H1 (cell line): ENCODE measurements at regions not wholly inside any gene's neighbourhood (a gene's known extent, or its start where the extent isn't known, plus 50 kb on each side); places are given as distances from the start of the nearest gene placed in this dataset.

Experiments used
- CTCF ChIA-PET: fragments of 300-600 bp; sonication (Branson Sonifier 250); formaldehyde crosslinking; loops from one replicate; lab custom pipeline; 2021; ENCODE audit not compliant: partially characterized antibody; lab: Charles Lee
- POLR2A ChIA-PET: fragments of 300-600 bp; sonication (Branson Sonifier 250); formaldehyde crosslinking; loops from one replicate; lab custom pipeline; 2021; ENCODE audit warnings: inconsistent platforms; ENCODE audit not compliant: partially characterized antibody; lab: Charles Lee
- DNase-seq, 2 experiments: peaks; one replicate each; pipeline versions ENCODE4 v3.0.0 to v3.0.0-alpha.2; 2010 to 2022; ENCODE audit warnings: low spot score in 2 of 2, low read depth in 1 of 2, mixed read lengths in 1 of 2
- FAIRE-seq: peaks from 2 replicates; lab custom pipeline; 2011; peaks lifted over from hg19 to GRCh38; lab: Jason Lieb, UNC
- H2AFZ ChIP-seq: 2 replicates; pipeline ENCODE4 v1.8.1; 2012; ENCODE audit warnings: low read length, inconsistent platforms
- H2AK5ac ChIP-seq: 2 replicates; pipeline ENCODE4 v1.6.1; 2013; ENCODE audit warnings: low read depth, low read length
- H2BK120ac ChIP-seq: replicated peaks from 2 replicates; pipeline ENCODE3; 2013; ENCODE audit warnings: low read depth, low read length, inconsistent platforms
- H2BK12ac ChIP-seq: 2 replicates; pipeline ENCODE4 v1.6.1; 2013; ENCODE audit warnings: low read depth, low read length
- H2BK15ac ChIP-seq: 2 replicates; pipeline ENCODE4 v1.6.1; 2013; ENCODE audit warnings: low read length
- H2BK20ac ChIP-seq: 2 replicates; pipeline ENCODE4 v1.6.1; 2013; ENCODE audit warnings: low read length
- H2BK5ac ChIP-seq: 2 replicates; pipeline ENCODE4 v1.6.1; 2013; ENCODE audit warnings: low read depth, low read length
- H3K14ac ChIP-seq: 2 replicates; pipeline ENCODE4 v1.6.1; 2013; ENCODE audit warnings: inconsistent platforms; ENCODE audit not compliant: insufficient read length
- H3K18ac ChIP-seq: 2 replicates; pipeline ENCODE4 v1.6.1; 2013; ENCODE audit warnings: low read length; ENCODE audit errors: extremely low read depth
- H3K23ac ChIP-seq: 2 replicates; pipeline ENCODE4 v1.6.1; 2013; ENCODE audit warnings: inconsistent platforms; ENCODE audit not compliant: insufficient read length
- H3K23me2 ChIP-seq: 2 replicates; pipeline ENCODE4 v1.6.1; 2013; ENCODE audit warnings: low read depth, low read length
- H3K27ac ChIP-seq: 2 replicates; pipeline ENCODE4 v1.6.1; 2011; ENCODE audit warnings: low read depth, low read length, inconsistent platforms
- H3K27me3 ChIP-seq, 4 experiments: replicated peaks in 1 of 4; 1 replicate in 1 of 4; 2 replicates in 3 of 4; pipeline versions ENCODE4 v1.6.1 to v1.8.1; 2011 to 2013; ENCODE audit warnings: low read length in 3 of 4, mild to moderate bottlenecking in 3 of 4, inconsistent platforms in 2 of 4, mixed read lengths in 2 of 4, moderate library complexity in 1 of 4; ENCODE audit not compliant: control insufficient read depth in 3 of 4, insufficient read depth in 3 of 4; ENCODE audit errors: extremely low read depth in 1 of 4
- H3K36me3 ChIP-seq, 4 experiments: 2 replicates each; pipeline versions ENCODE4 v1.6.1 to v1.8.1; 2011 to 2013; ENCODE audit warnings: mild to moderate bottlenecking in 4 of 4, low read length in 3 of 4, moderate library complexity in 2 of 4, control low read depth in 1 of 4, inconsistent platforms in 1 of 4; ENCODE audit not compliant: insufficient read depth in 4 of 4, control insufficient read depth in 2 of 4
- H3K4ac ChIP-seq: replicated peaks from 2 replicates; pipeline ENCODE3; 2013; ENCODE audit warnings: low read length, low read depth, mixed read lengths, inconsistent platforms; ENCODE audit not compliant: insufficient read length
- H3K4me1 ChIP-seq, 4 experiments: replicated peaks in 1 of 4; 1 replicate in 1 of 4; 2 replicates in 3 of 4; pipeline versions ENCODE4 v1.6.1 to v1.8.1; 2011 to 2013; ENCODE audit warnings: low read length in 3 of 4, inconsistent platforms in 2 of 4, mixed read lengths in 1 of 4; ENCODE audit not compliant: insufficient read depth in 4 of 4, control insufficient read depth in 3 of 4
- H3K4me2 ChIP-seq, 2 experiments: 2 replicates each; pipeline versions ENCODE4 v1.6.1 to v1.8.1; 2011 to 2013; ENCODE audit warnings: low read depth in 2 of 2, low read length in 2 of 2, control low read depth in 1 of 2, inconsistent platforms in 1 of 2, mild to moderate bottlenecking in 1 of 2; ENCODE audit not compliant: insufficient read depth in 1 of 2
- H3K4me3 ChIP-seq, 4 experiments: fragments of 200-600, 300-600 bp in 1 of 4; sonication (generic), shearing (Covaris generic), sonication (Bioruptor Twin) in 1 of 4; 2 replicates each; pipeline versions ENCODE4 v1.5.1 to v1.8.1; 2011 to 2016; ENCODE audit warnings: low read length in 4 of 4, low read depth in 3 of 4, control low read depth in 2 of 4, inconsistent platforms in 2 of 4, mild to moderate bottlenecking in 2 of 4, mixed read lengths in 1 of 4, moderate library complexity in 1 of 4; ENCODE audit not compliant: insufficient read depth in 2 of 4; ENCODE audit errors: extremely low read depth in 1 of 4
- H3K56ac ChIP-seq: replicated peaks from 2 replicates; pipeline ENCODE3; 2013; ENCODE audit warnings: low read depth, mild to moderate bottlenecking, mixed read lengths, low read length, inconsistent platforms; ENCODE audit not compliant: insufficient read length
- H3K79me1 ChIP-seq: 2 replicates; pipeline ENCODE4 v1.6.1; 2013; ENCODE audit warnings: low read depth, low read length, control low read depth
- H3K79me2 ChIP-seq, 2 experiments: 2 replicates each; pipeline versions ENCODE4 v1.6.1 to v1.8.1; 2012 to 2013; ENCODE audit warnings: low read length in 2 of 2, mild to moderate bottlenecking in 2 of 2, inconsistent platforms in 1 of 2; ENCODE audit not compliant: insufficient read depth in 2 of 2, control insufficient read depth in 1 of 2
- H3K9ac ChIP-seq, 4 experiments: replicated peaks in 1 of 4; 1 replicate in 1 of 4; 2 replicates in 3 of 4; pipeline versions ENCODE4 v1.6.1 to v1.8.1; 2011 to 2013; ENCODE audit warnings: low read depth in 3 of 4, low read length in 3 of 4, control low read depth in 2 of 4, mild to moderate bottlenecking in 2 of 4, moderate library complexity in 2 of 4, inconsistent platforms in 1 of 4; ENCODE audit errors: extremely low read depth in 1 of 4
- H3K9me3 ChIP-seq, 2 experiments: 2 replicates each; pipeline versions ENCODE4 v1.6.1 to v1.8.1; 2012 to 2013; ENCODE audit warnings: mild to moderate bottlenecking in 2 of 2, moderate library complexity in 2 of 2, control low read depth in 1 of 2, inconsistent platforms in 1 of 2, low read depth in 1 of 2, low read length in 1 of 2, mixed read lengths in 1 of 2; ENCODE audit not compliant: insufficient read depth in 2 of 2
- H4K20me1 ChIP-seq, 2 experiments: replicated peaks in 1 of 2; 2 replicates each; pipeline versions ENCODE3 to v1.8.1; 2011 to 2013; ENCODE audit warnings: inconsistent platforms in 2 of 2, low read length in 2 of 2, mild to moderate bottlenecking in 1 of 2; ENCODE audit not compliant: insufficient read depth in 2 of 2, control insufficient read depth in 1 of 2
- H4K5ac ChIP-seq: 2 replicates; pipeline ENCODE4 v1.6.1; 2013; ENCODE audit warnings: low read length, low read depth, mixed read lengths, inconsistent platforms; ENCODE audit not compliant: insufficient read length
- H4K8ac ChIP-seq: 2 replicates; pipeline ENCODE4 v1.8.0; 2013; ENCODE audit warnings: mild to moderate bottlenecking, moderate library complexity, low read length, inconsistent platforms; ENCODE audit not compliant: insufficient read depth; ENCODE audit errors: extremely low read depth
- H4K91ac ChIP-seq: replicated peaks from 2 replicates; pipeline ENCODE3; 2013; ENCODE audit warnings: low read length, mixed read lengths, inconsistent platforms; ENCODE audit not compliant: insufficient read length
- ASH2L ChIP-seq: fragments of 200-600, 300-600 bp; sonication (generic); IDR thresholded peaks from one replicate; pipeline ENCODE4 v1.7.1; 2017; ENCODE audit warnings: low read length
- CBX5 ChIP-seq: fragments of 300-800, 300-1000 bp; sonication (generic); IDR thresholded peaks from 2 replicates; pipeline ENCODE4 v1.7.1; 2016; ENCODE audit warnings: antibody characterized with exemption, low read length, low read depth
- JUN ChIP-seq: IDR thresholded peaks from 2 replicates; pipeline ENCODE4 v1.6.1; 2011; ENCODE audit warnings: low read depth, mild to moderate bottlenecking, improper control_type of control experiment, low read length
- MAFK ChIP-seq: IDR thresholded peaks from 2 replicates; pipeline ENCODE4 v1.6.1; 2012; ENCODE audit warnings: low read depth, mild to moderate bottlenecking, improper control_type of control experiment, low read length
- NRF1 ChIP-seq: IDR thresholded peaks from 2 replicates; pipeline ENCODE4 v1.6.1; 2011; ENCODE audit warnings: mild to moderate bottlenecking, low read depth, low read length, improper control_type of control experiment
- POU5F1 ChIP-seq: IDR thresholded peaks from 2 replicates; pipeline ENCODE4 v1.6.1; 2011; ENCODE audit warnings: low read depth, mild to moderate bottlenecking, low read length, moderate library complexity
- RFX5 ChIP-seq: IDR thresholded peaks from 2 replicates; pipeline ENCODE4 v1.6.1; 2011; ENCODE audit warnings: low read depth, low read length, improper control_type of control experiment, borderline replicate concordance
- SIN3A ChIP-seq, 2 experiments: IDR thresholded peaks in 1 of 2; conservative IDR thresholded peaks in 1 of 2; 2 replicates each; pipeline ENCODE4 v1.6.1; 2011 to 2012; ENCODE audit warnings: low read length in 2 of 2, improper control_type of control experiment in 1 of 2, low read depth in 1 of 2, mild to moderate bottlenecking in 1 of 2
- SIRT6 ChIP-seq: IDR thresholded peaks from one replicate; pipeline ENCODE4 v1.7.1; 2012; ENCODE audit warnings: low read length, inconsistent platforms
- TEAD4 ChIP-seq: IDR thresholded peaks from 2 replicates; pipeline ENCODE4 v1.6.1; 2012; ENCODE audit warnings: low read depth, low read length, inconsistent platforms, mixed read lengths
- USF2 ChIP-seq: IDR thresholded peaks from 2 replicates; pipeline ENCODE4 v1.6.1; 2011; ENCODE audit warnings: low read length, improper control_type of control experiment
- WGBS, 2 experiments: shearing (Covaris generic) in 1 of 2; methylation state at CpG; one replicate each; pipeline versions ENCODE4 v1.1.6 to v1.1.7; 2013 to 2015; ENCODE audit warnings: low lambda C conversion rate in 2 of 2, mixed read lengths in 2 of 2, inconsistent platforms in 1 of 2, low coverage in 1 of 2, missing lambda C conversion rate in 1 of 2; ENCODE audit not compliant: insufficient replicate concordance in 2 of 2, insufficient coverage in 1 of 2, insufficient read length in 1 of 2; ENCODE audit errors: extremely low coverage in 1 of 2, missing lambda C conversion rate in 1 of 2; 5-methylcytosine and 5-hydroxymethylcytosine counted together

- FAIRE-seq: peak; percentile 71
- H3K27ac ChIP-seq: no peak overlapping the region
- WGBS, 2 experiments: 3% methylated on average over 33 of the region's 33 CpGs; no CpG with 5 or more reads in 1 of the 2 experiments
- TF ChIP-seq CBX5 (no peak), TEAD4 (peak; percentile 68), RFX5 (no peak), POU5F1 (no peak), ASH2L (no peak), SIN3A (conservative IDR thresholded peaks at IDR 0.05 in 1 of 2, IDR thresholded peaks at IDR 0.05 in 1 of 2; ENCODE audit: low read depth in 1 of 2, low read length in 2 of 2) (no peak), MAFK (no peak), USF2 (peak; percentile 83), JUN (no peak), NRF1 (no peak), SIRT6 (no peak)
Observed at GRCh38 chr4:27084685-27085361, 224.2 kb downstream of the STIM2 start.

More at GRCh38 chr4:27084685-27085361, 224.2 kb downstream of the STIM2 start:
- Histone ChIP-seq H3K4me1 (peaks cover 4 to 23% (median 17%) of the 10 kb centered on the region in 4 experiments; a peak in 5 of 7 replicates), H3K79me1 (no peaks in the 10 kb centered on the region), H2BK15ac (no peak overlapping the region; the same call in 1 of the 2 replicates), H3K4me2 (peak overlapping the region; percentile 74 to 86), H3K14ac (no peak overlapping the region), H4K8ac (no peak overlapping the region), H3K36me3 (no peaks in the 10 kb centered on the region), H3K18ac (peak overlapping the region; percentile 60; the same call in 1 of the 2 replicates), H2AK5ac (no peak overlapping the region), H3K23me2 (peaks cover 6% of the 10 kb centered on the region), H2BK20ac (0 out of 2 replicates have a peak overlapping the region, but pooled peaks have one; percentile 73), H3K4me3 (peak overlapping the region; percentile 35 to 63 (median 51)), H3K9me3 (no peaks in the 10 kb centered on the region), H3K4ac (no peak overlapping the region), H3K23ac (no peak overlapping the region), H2BK120ac (no peak overlapping the region), H3K27me3 (peaks cover 0 to 23% (median 15%) of the 10 kb centered on the region in 4 experiments; a peak in 6 of 7 replicates), H4K5ac (no peak overlapping the region), H3K9ac (no peak overlapping the region; a peak in 2 of 7 replicates), H3K79me2 (no peaks in the 10 kb centered on the region), H2BK12ac (no peak overlapping the region), H2BK5ac (0 out of 2 replicates have a peak overlapping the region, but pooled peaks have one; percentile 6), H4K91ac (no peak overlapping the region), H4K20me1 (no peaks in the 10 kb centered on the region), H2AFZ (0 out of 2 replicates have a peak overlapping the region, but pooled peaks have one; percentile 36), H3K56ac (no peak overlapping the region)
- DNase-seq: peak in 1 of 2 experiments; percentile 73
- POLR2A ChIA-PET: interaction anchor here (0.8 to 1.0 kb wide), 2 partner anchors 38 kb away, joined by 3 read pairs; no protein-coding TSS in a partner anchor
- CTCF ChIA-PET: interaction anchor here (0.8 to 5.7 kb wide), 5 partner anchors 10 to 234 kb away, joined by 3 to 27 read pairs (median 9); no protein-coding TSS in a partner anchor
